Endothelial cell of umbilical vein (primary cell): ENCODE measurements at regions not wholly inside any gene's neighbourhood (a gene's known extent, or its start where the extent isn't known, plus 50 kb on each side); places are given as distances from the start of the nearest gene placed in this dataset.

Source experiments
- POLR2AphosphoS5 ChIP-seq: IDR thresholded peaks from 2 replicates; pipeline ENCODE4 v1.6.1; 2012; ENCODE audit warnings: low read depth, mild to moderate bottlenecking, control low read depth, low read length, moderate library complexity; ENCODE audit not compliant: insufficient read depth
- TF ChIP-seq, protein P1 (sequence below), 2 donors: IDR thresholded peaks; 1 replicate in 1 of 2; 2 replicates in 1 of 2; pipeline ENCODE4 v1.5.1; 2011; ENCODE audit warnings: low read length in 2 of 2, mild to moderate bottlenecking in 2 of 2, moderate library complexity in 2 of 2, control low read depth in 1 of 2, inconsistent platforms in 1 of 2, low read depth in 1 of 2; ENCODE audit not compliant: insufficient read depth in 1 of 2; ENCODE audit errors: extremely low read depth in 1 of 2

DNA sequence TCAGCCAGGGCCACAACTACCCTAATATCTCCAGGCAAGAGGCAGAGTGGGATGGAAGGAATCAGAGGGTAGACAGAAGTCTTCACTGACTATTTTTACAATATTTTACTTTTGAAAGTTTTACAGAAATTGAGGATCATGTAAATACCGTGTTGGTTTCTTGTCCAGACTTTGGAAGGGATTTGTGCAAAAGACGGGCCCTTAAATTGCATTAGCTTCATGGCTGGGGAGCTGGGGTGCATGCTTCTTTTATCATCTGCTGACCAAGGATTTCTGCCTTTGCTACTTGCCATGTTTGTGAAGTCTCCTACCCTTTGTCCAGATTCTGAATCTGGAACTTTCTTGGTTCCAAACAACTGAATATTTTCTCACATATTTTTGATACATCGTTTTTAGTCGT is 107.7 kb upstream of the GRIN3A start:
- TF ChIP-seq POLR2AphosphoS5, result no peak
- TF ChIP-seq, protein P1, sequence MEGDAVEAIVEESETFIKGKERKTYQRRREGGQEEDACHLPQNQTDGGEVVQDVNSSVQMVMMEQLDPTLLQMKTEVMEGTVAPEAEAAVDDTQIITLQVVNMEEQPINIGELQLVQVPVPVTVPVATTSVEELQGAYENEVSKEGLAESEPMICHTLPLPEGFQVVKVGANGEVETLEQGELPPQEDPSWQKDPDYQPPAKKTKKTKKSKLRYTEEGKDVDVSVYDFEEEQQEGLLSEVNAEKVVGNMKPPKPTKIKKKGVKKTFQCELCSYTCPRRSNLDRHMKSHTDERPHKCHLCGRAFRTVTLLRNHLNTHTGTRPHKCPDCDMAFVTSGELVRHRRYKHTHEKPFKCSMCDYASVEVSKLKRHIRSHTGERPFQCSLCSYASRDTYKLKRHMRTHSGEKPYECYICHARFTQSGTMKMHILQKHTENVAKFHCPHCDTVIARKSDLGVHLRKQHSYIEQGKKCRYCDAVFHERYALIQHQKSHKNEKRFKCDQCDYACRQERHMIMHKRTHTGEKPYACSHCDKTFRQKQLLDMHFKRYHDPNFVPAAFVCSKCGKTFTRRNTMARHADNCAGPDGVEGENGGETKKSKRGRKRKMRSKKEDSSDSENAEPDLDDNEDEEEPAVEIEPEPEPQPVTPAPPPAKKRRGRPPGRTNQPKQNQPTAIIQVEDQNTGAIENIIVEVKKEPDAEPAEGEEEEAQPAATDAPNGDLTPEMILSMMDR (IDR thresholded peaks at IDR 0.05; ENCODE audit: extremely low read depth in 1 of 2, insufficient read depth in 1 of 2, low read depth in 1 of 2, low read length in 2 of 2), result no peak
